Stimulated activated CD8-positive, alpha-beta memory T cell treated with anti-CD3 and anti-CD28 coated beads, Interleukin-2, amount 100 ng/mL, for 48 hours (primary cell): ENCODE measurements at regions not wholly inside any gene's neighbourhood (a gene's known extent, or its start where the extent isn't known, plus 50 kb on each side); places are given as distances from the start of the nearest gene placed in this dataset.

Source experiments
- DNase-seq, 2 donors: peaks; one replicate each; pipeline ENCODE4 v3.0.0-alpha.2; 2020; ENCODE audit warnings: low read depth in 2 of 2

DNA sequence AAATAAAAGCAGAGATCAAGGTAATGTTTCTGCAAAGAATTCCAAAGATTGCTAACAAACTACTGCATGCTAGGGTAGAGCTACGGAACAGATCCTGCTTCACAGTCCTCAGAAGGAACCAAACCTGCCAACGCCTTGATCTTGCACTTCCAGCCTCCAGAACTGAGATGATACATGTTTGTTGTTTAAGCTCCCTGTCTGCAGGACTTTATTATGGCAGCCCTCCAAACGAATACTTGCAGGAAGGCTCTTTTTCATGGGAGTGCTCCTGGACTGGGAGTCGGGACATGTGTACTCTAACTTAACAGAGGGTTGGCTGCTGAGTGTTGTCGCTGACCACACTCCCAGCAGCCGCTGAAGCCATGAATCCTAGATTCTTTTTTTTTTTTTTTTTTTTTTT lies 808.8 kb upstream of the EEF2KMT start:
- no peak for DNase-seq

DNA sequence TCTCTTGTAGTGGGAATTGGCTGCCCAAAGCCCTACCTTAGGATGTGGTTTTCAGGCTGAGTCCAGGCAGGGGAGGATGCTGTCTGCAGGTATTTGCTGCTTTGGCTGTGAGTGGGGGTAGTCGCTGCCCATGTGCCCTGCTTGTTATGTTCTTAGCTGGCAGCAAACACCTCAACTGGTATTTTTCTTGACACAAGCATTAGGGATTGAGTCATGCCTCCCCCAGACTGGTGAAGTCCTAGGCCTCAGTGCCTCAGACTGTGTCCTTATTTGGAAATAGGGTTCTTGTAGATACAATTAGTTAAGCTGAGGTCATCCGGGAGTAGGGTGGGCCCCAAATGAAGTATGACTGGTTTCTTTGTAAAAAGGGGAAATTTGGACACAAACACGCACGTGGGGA lies 808.3 kb upstream of the EEF2KMT start:
- DNase-seq: no peak

DNA sequence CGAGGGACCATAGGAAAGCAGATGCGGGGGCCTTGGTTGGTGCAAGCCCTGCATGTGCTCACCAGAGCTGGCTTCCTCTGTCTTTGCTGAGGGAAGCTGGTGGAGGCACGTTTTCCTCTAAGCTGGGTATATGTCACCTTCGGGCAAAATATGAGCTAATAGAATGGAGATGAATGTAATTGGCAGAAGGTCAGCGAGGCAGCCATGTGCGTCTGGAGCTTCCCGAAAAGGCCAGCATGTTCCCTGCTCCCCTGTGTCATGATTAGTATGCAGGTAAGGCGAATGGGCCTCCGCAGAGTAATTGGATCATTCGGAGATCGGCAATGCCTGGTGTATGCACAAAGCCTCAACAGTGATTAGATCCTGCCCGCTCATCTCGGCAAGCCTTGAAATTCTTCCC lies 806.2 kb upstream of the EEF2KMT start:
- DNase-seq: no peak

DNA sequence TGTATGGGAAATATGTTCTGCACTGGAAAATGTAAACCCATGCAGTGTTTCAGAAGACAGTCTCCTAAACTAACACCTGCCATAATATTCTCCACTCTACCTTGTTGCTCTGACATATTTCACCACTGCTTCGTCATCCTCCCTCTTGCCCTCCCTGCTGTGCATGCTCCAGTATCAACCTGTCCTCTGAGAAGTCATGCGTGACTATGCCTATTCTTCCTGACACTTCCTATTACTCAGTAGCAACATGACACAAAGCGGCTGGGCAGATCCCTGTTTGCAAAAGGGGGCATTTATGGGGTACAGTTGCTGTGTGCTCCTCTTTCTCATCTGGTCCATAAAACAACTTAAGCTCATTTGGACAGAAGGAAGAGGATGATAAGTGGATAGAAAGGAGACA lies 805.6 kb upstream of the EEF2KMT start:
- no peak for DNase-seq

DNA sequence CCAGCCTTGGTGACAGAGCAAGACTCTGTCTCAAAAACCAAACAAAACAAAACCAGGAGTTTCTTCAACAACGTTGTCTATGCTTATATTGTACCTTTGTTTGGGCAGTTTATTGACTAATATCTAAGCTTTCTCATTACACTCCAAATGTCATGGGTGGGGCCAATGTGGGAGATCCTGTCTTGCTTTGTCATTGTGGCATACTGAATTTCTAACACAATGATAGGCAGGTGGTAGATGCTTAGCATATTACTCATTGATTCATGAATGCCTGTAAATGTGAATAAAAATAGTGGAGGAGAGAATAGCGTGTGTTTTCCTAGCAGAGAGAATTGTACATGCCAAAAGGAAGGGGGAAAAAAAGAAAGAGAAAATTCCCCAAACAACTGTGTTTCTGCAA lies 802.5 kb upstream of the EEF2KMT start:
- no peak for DNase-seq

DNA sequence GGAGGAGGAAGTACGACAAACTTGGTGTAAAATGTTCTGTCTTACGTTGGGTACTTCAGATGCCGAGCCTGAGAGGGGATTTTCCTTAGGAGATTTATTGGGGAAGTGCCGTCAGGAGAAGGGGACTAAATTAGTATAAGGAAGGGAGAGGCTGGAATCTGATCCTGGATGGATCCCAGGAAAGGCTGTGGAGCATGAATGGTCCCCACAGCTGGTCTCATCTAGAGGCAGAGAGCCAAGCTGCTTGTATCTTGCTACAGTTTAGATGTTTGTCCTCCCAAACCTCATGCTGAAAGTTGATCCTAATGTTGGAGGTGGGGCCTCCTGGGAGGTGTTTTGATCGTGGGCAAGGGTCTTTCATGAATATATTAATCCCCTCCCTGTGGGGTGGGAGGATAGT lies 798.4 kb upstream of the EEF2KMT start:
- DNase-seq: no peak

DNA sequence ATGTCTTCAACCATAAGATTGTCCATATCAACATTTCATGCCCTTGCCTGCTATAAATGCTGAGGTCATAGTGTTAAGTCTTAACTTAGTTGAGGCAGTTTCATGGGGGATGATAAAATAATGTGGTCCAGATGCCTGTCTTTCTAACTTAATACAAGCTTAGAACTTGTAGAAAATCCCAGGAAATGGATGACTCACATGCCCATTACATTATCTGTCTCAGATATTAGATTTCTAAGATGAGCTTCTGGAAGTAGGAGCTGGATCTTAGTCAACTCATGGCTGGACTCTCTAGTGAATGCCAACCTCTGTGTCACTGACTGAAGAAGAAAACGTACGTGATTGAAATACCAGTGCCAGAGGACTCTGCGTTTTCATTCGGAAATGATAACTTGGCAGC lies 797.5 kb upstream of the EEF2KMT start:
- DNase-seq: no peak

DNA sequence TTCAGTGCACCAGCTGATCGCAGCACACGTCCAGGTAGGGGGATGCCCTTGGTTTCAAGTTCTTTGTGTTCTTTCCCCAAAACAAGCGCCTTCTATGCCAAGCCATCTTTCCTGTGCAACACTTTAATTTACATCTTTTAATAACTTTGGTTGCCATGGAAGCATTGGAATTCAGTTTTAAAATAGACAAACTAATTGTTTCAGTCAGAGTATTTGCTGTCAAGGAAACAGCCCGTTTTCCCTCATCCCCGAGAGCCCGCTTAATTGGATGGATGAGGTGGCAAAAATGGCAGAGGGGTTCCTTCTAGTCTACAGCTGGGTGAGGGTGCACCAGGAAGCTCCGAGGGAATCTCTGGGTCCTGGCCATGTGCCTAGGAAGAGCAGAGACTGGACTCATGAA lies 793.7 kb upstream of the EEF2KMT start:
- no peak for DNase-seq

DNA sequence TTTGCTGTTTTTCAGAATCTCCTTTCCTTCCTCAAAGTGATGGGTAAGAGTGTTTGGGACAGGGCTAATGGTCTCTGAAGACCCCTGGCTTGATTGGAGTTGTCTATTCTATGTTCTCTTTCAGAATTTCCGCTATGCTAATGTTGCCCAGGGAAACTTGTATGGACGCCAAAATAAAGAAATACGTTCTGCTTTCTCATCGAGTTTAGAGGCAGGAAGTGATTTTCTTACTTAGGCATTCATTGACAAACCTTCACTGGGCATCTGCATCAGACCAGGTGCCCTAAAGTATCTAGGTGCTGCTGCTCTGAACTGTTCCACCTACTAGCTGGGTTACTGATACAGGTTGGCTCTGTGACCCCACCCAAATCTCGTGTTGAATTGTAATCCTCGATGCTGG lies 787.9 kb upstream of the EEF2KMT start:
- no peak for DNase-seq

DNA sequence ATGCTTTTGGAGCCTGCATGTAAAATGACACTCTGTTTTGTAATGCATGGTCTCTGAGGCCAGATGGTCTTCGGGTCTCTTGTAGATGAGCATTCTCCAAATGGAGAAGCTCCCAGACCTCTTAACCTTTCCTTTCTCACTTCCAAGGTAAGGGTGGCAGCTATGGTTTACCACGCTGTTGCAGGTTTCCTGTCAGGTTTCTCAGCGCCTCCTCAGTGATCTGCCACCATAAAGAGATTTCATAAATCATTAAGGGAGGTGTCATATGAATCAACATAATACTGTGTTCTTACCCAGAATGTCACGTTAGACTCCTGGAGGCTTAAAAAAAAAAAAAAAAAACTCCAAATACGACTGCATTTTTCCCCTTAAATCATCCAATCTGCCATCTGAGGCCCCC lies 787.4 kb upstream of the EEF2KMT start:
- no peak for DNase-seq

DNA sequence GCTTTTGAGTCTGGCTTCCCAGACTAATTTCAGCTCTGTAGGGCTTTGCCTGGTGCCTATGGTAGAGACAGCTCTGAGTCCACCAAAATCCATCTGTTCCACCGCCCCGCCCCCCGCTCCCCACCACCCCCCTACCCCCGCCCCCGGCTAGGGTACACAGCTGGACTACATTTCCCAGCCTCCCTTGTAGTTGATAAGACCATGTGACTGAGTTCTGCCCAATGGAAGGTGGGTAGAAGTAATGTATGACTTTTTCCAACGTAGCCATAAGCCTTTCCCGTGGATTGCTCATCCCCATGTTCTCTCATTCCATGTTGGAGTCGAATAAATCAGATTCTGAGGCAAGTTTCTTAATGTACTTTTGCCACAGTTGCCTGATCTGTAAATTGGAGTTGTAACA lies 786.7 kb upstream of the EEF2KMT start:
- no peak for DNase-seq

DNA sequence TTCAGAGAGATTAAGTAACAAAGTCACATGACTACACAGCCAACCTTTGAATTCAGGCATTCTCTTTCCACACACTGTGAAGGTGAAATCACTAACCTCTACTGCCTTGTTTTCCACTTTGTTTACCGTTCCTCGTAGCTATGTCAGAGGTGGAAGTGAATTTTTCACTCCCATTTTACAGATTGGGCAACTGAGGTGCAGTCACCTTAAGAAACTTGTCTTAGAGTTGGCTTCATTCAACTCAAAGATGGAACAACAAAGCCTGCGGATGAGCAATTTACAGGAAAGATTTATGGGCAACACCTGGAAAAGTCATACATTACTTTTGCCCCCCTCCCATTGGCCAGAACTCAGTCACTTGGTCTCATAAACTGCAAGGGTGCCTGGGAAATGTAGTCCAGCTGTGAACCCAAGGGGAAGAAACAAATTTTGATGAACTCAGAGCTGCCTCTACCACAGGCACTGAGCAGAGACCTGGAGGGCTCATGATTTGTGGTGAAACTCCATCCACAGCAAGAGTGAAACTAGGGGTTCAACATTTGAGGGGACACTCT lies 784.6 kb upstream of the EEF2KMT start:
- no peak for DNase-seq

DNA sequence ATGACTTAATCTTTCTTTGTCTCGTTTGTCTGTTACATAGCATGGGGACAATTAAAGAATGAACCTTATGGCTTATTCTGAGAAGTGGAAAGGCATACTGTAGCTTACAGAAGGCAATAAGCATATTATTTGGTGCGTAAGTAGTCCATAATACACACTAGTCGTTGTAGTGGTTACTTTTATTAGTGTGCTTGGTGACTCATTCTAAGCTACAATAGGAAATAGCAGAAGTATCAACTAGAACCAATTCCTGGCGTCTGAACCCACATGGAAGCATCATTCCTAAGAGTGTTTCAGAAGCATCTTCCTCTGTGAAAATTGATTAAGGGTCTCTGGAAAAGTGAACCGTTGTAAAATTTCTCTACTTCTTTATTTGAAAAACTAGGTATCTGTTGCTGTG lies 777.8 kb upstream of the EEF2KMT start:
- DNase-seq: no peak

DNA sequence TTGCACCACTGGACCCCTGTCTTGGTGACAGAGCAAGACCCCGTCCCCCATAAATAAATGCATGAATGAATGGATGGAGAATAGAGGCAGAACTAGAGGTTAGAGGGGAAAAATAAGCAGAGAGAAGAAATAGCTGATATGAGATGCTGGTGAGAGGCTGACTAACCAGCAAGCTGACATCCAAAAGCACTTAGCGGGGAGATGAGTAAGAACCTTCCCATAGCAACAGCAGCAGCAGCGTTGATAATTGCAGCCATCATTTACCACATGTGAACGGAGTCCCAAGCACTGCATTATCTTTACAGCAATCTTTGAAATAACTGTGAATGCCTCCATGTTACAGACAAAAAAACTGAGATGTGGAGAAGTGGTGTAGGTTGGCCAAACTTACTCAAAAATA lies 777.3 kb upstream of the EEF2KMT start:
- no peak for DNase-seq

DNA sequence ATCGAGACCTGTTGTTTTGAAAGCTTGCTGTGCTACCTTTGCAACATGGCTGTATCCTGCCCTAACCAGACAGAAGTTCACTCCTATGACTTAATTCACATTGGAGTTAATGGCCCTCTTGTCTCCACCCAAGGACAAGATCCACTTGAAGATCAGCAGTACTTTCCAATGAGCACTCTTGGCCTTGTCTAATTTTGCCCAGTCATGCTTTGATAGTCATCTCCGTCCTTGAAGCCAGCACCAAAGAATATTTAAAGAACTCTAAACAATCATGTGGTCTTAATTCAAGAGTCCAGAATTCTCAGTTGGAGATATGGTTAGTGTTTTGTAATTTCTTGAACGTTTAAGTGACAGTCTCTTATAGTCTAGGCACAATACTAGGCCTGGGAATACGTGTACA lies 775.6 kb upstream of the EEF2KMT start:
- no peak for DNase-seq

DNA sequence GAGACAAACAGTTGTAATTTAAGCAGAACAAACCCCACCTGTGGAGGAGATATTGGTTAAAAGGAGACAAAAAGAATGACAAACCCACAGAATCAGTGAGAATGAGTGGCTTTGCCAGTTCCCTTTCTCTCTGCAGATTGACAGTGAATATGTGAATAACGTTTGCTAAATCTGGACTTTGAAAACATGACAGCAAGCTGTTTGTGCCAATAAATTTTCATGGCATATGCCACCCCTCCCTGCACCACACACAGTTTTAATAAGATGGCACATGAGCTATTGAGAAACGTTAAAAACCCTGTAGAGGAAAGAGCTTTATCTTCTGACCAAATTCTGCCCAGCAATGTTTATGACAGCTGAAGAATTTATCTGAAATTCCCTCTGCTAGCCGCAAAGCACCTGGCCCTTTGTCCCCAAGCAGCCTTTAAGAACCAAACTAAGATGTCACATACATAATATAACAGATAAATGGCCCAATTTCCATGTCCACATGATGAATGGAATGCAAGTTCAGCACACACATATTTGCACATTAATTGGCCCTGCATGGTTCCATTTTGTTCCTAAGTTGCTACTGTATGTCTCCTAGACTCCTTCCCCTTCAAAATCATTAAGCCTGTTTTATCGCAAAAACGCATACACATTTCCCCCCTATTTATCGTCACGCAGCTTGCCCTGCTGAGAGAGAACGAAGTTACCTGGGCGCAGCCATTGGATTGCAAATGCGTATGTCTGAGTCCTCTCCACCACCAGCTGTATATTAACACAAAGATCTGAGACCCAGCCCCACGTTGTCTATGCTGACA lies 773.5 kb upstream of the EEF2KMT start:
- no peak for DNase-seq

DNA sequence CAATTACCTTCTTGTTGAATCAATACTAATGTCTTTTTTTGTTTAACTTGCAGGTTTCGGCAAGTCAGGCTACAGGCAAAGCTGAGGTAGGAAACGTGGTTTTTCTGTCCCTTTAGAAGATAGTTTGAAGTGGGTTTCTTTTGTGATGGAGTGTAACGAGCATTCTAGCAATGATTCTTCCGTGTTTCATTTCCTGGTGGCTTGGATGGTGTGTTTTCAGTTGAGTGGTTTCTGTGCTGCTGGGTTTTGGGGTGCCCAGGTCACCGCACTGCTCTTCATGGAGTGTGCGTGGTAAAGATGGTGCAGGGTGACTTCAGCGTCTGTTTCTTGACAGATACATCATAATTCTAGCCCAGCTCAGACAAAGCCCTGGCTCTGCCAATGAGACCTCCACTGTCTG lies 769.7 kb upstream of the EEF2KMT start:
- no peak for DNase-seq

DNA sequence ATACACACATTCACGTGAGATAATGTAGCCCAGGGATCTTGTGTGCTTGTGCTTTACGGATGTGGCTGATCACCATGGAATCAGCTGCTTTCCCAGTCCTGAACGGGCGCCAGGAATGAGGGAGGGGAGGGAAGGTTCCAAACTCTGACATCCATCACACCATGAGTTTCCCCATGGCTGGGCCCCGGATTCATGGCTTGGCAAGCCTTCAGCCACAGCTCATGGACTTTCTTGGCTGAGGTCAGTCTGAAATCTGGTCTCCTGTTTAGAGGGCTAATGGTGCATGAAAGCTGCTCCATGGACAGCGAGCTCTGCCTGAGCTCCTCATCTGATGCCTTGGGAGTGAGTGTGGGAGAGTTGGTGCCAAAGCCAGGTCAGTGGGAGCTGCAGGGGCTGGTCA lies 767.6 kb upstream of the EEF2KMT start:
- DNase-seq: no peak

DNA sequence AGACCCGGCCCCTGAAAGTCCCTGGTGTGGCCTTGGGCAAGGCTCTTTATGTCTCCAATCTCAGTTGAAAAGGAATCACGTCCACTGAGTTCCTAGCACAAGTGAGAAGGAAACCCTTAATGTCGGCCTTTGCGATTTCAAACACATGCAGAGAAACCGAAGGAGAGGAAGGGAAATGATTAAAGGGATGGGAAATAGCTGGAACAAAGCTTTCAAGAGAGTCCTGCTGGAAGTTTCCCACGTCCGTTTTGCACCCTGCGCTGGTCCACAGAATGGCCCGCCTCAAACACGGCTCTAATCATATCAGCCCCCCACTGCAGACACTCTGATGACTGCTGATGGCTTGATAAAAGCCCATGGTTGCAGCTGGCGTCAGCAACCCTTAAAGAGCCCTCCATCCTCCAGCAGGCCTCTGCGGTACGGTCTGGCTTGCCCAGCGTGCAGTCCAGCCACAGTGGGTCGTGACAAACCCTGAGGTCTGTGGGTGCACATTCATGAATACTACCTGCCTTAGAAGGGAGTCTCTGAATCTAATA lies 765.5 kb upstream of the EEF2KMT start:
- DNase-seq: no peak

DNA sequence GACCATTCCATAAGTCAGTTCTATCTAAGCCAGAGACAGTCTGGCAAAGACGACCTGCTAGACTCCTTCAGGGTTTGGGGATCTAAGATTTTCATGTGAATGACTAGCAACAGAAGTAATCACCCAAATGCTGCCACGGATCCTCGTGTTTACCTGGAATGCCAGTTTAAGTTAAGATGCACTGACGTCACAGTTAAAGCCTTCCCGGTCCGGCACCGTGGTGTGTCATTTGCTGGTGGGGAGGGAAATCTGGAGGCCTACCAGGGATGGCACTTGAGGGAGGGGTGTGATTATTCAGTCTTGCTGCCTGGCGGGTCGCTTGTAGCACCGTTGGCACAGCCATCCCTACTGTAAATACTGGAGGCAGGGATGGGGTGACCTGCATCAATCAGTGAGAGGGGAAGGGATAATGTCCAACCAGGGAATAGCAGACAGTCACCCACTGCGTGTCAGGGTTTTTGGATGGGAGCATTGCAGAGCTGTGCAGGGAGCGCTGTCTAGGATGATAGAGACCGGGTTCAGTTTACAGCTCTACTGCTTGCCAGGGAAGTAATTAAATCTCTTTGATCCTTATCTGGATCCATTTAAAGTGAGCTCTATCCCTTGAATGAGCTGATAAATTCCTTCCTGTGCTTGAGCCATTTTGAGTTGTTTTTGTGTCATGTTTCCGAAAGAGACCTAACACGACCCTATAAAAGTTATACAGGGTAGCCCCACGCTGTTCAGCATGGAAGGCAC lies 764.7 kb upstream of the EEF2KMT start:
- no peak for DNase-seq

DNA sequence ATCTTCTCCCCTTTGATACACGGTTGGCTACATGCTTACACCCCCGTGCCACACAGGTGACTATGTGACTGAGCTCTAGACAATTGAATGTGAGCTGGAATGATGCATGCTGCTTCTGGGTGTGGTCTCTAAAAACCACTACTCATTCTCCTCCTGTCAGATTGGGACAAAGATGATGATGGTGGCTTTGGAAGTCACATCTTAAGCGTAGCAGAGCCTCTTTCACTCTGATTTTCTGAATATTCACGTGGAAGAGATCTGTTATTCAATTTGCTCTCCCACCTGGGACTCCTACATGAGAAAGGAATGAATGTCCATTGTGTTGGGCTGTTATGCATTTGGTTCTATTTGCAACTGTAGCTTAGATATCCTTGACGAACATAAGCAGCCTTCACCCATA lies 763.6 kb upstream of the EEF2KMT start:
- no peak for DNase-seq

DNA sequence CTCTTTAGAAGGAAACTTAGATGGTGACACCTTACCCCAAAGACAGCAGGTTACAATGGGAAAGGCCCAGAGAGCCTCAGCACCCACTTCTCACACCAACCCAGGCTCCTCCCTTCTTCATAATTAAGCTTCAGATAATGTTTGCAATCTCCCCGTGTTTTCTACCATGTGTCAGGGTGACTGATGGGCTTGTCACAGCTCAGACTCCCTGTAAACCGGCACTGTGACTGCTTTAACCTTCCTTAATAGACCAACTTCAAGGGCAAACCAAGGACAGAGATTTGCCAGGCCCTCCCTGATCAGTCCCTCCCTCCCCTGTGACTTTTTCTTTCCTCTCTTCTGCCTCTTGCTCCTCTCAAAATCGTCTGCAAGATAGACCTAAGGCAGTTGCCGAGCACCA lies 760.6 kb upstream of the EEF2KMT start:
- DNase-seq: no peak

DNA sequence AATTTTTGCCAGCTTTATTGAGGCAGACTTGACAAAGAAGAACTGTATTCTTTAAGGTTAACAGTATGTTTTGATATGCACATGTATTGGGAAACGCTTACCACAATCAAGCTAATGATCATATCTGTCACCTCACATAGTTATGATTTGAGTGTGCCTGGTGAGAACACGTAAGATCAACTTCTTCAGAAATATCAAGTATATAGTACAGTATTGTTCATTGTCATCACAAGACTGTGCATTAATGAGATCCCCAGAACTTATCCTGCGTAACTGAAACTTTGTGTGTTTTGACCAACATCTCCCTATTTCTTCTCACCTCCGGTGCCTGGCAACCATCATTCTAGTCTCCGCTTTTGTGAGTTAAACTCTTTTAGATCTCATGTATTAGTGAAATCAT lies 756.4 kb upstream of the EEF2KMT start:
- DNase-seq: no peak
